Suprapubic skin (tissue), 4 donors: ENCODE measurements at regions not wholly inside any gene's neighbourhood (a gene's known extent, or its start where the extent isn't known, plus 50 kb on each side); places are given as distances from the start of the nearest gene placed in this dataset.

Experiments used
- EP300 ChIP-seq: sonication (generic); formaldehyde crosslinking; IDR thresholded peaks from one replicate; pipeline ENCODE4 v1.6.1; 2017; ENCODE audit warnings: antibody characterized with exemption
- POLR2A ChIP-seq, 2 donors: fragments of 450-650 bp; IDR thresholded peaks; one replicate each; pipeline ENCODE4 v1.6.1; 2017; ENCODE audit warnings: antibody characterized with exemption in 2 of 2, mild to moderate bottlenecking in 2 of 2, moderate library complexity in 2 of 2
- POLR2AphosphoS5 ChIP-seq, 3 donors: sonication (generic); formaldehyde crosslinking; IDR thresholded peaks; one replicate each; pipeline ENCODE4 v1.6.1; 2017; ENCODE audit warnings: antibody characterized with exemption in 3 of 3
- TF ChIP-seq, protein P1 (sequence below), 2 donors: fragments of 200-600 bp in 1 of 2; fragments of 450-650 bp in 1 of 2; sonication (generic) in 1 of 2; IDR thresholded peaks; one replicate each; pipeline ENCODE4 v1.5.1; 2016 to 2019; ENCODE audit warnings: antibody characterized with exemption in 2 of 2, mild to moderate bottlenecking in 1 of 2, moderate library complexity in 1 of 2

- TF ChIP-seq, protein P1, sequence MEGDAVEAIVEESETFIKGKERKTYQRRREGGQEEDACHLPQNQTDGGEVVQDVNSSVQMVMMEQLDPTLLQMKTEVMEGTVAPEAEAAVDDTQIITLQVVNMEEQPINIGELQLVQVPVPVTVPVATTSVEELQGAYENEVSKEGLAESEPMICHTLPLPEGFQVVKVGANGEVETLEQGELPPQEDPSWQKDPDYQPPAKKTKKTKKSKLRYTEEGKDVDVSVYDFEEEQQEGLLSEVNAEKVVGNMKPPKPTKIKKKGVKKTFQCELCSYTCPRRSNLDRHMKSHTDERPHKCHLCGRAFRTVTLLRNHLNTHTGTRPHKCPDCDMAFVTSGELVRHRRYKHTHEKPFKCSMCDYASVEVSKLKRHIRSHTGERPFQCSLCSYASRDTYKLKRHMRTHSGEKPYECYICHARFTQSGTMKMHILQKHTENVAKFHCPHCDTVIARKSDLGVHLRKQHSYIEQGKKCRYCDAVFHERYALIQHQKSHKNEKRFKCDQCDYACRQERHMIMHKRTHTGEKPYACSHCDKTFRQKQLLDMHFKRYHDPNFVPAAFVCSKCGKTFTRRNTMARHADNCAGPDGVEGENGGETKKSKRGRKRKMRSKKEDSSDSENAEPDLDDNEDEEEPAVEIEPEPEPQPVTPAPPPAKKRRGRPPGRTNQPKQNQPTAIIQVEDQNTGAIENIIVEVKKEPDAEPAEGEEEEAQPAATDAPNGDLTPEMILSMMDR (IDR thresholded peaks at IDR 0.05), result no peak
- TF ChIP-seq POLR2AphosphoS5 (IDR thresholded peaks at IDR 0.05), result no peak
- TF ChIP-seq EP300, result no peak
- TF ChIP-seq POLR2A (IDR thresholded peaks at IDR 0.05), result no peak
These were observed 315.7 kb downstream of the KCTD12 start for GRCh38 chr13:76570510-76570971.
